Thoracic aorta (tissue), 2 donors: ENCODE measurements at regions not wholly inside any gene's neighbourhood (a gene's known extent, or its start where the extent isn't known, plus 50 kb on each side); places are given as distances from the start of the nearest gene placed in this dataset.
A peak's percentile ranks its signal among the peaks of the same experiment; 100 is the strongest.

Experiments used
- ATAC-seq: fragments of 150-250 bp; one replicate; pipeline ENCODE4 v1.8.0; 2017; ENCODE audit warnings: low read depth; ENCODE audit not compliant: insufficient number of reproducible peaks, low FRiP score
- DNase-seq: peaks from one replicate; pipeline ENCODE4 v3.0.0-alpha.2; 2020; ENCODE audit warnings: low spot score
- H3K27ac ChIP-seq, 2 donors: fragments of 200-600 bp; sonication (generic); 1 replicate in 1 of 2; 2 replicates in 1 of 2; pipeline ENCODE4 v1.5.1; 2016; ENCODE audit warnings: mild to moderate bottlenecking in 2 of 2, moderate library complexity in 2 of 2
- H3K27me3 ChIP-seq: fragments of 200-600 bp; sonication (generic); replicated peaks from 2 replicates; pipeline ENCODE4 v1.6.0; 2016; ENCODE audit warnings: mild to moderate bottlenecking; ENCODE audit not compliant: insufficient read depth
- H3K36me3 ChIP-seq: fragments of 200-600 bp; sonication (generic); one replicate; pipeline ENCODE4 v1.5.1; 2016
- H3K4me1 ChIP-seq, 2 donors: fragments of 200-600 bp; sonication (generic); 1 replicate in 1 of 2; 2 replicates in 1 of 2; pipeline versions ENCODE4 v1.5.1 to v1.6.0; 2016; ENCODE audit warnings: low read depth in 2 of 2, mild to moderate bottlenecking in 1 of 2; ENCODE audit not compliant: control insufficient read depth in 1 of 2
- H3K4me3 ChIP-seq: fragments of 200-600 bp; sonication (generic); 2 replicates; pipeline ENCODE4 v1.5.1; 2016; ENCODE audit warnings: mild to moderate bottlenecking
- H3K9me3 ChIP-seq: fragments of 200-600 bp; sonication (generic); 2 replicates; pipeline ENCODE4 v1.5.1; 2016
- TF ChIP-seq, protein P1 (sequence below): fragments of 200-600 bp; sonication (generic); IDR thresholded peaks from one replicate; pipeline ENCODE4 v1.5.1; 2019; ENCODE audit warnings: antibody characterized with exemption

DNA sequence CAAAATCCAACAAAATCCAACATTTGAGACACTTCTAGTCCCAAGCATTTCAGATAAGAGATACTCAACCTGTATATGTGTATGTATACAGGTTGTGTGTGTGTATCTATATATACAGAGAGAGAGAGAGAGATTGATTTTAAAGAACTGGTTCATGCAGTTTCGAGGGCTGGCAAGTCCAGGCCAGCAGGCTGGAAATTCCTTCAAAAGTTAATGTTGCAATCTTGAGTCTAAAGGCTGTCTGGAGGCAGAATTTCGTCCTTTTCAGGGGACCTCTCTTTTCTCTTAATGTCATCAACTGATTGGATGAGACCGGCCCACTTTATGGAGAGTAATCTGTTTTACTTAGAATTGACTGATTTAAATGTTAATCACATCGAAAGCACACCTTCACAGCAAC lies 199.6 kb upstream of the IL12A start:
- Histone ChIP-seq H3K27me3 (no peaks in the 10 kb centered on the region), H3K27ac (peak overlapping the region in 1 of 2 donors; percentile 87), H3K9me3 (no peaks in the 10 kb centered on the region), H3K4me3 (no peak overlapping the region), H3K36me3 (no peaks in the 10 kb centered on the region), H3K4me1 (peaks cover 51 to 99% of the 10 kb centered on the region in 2 donors)
- ATAC-seq (no peak), DNase-seq (no peak)
- TF ChIP-seq, protein P1, sequence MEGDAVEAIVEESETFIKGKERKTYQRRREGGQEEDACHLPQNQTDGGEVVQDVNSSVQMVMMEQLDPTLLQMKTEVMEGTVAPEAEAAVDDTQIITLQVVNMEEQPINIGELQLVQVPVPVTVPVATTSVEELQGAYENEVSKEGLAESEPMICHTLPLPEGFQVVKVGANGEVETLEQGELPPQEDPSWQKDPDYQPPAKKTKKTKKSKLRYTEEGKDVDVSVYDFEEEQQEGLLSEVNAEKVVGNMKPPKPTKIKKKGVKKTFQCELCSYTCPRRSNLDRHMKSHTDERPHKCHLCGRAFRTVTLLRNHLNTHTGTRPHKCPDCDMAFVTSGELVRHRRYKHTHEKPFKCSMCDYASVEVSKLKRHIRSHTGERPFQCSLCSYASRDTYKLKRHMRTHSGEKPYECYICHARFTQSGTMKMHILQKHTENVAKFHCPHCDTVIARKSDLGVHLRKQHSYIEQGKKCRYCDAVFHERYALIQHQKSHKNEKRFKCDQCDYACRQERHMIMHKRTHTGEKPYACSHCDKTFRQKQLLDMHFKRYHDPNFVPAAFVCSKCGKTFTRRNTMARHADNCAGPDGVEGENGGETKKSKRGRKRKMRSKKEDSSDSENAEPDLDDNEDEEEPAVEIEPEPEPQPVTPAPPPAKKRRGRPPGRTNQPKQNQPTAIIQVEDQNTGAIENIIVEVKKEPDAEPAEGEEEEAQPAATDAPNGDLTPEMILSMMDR = no peak

- Histone ChIP-seq H3K4me3 (no peak overlapping the region), H3K36me3 (no peaks in the 10 kb centered on the region), H3K9me3 (no peaks in the 10 kb centered on the region), H3K27ac (peak overlapping the region; percentile 19 to 87), H3K4me1 (peaks cover 61 to 99% of the 10 kb centered on the region in 2 donors), H3K27me3 (no peaks in the 10 kb centered on the region)
- no peak for DNase-seq
- TF ChIP-seq, protein P1 = no peak
- ATAC-seq = no peak
These were observed 198.6 kb upstream of the IL12A start for GRCh38 chr3:159789742-159790635.

- H3K9me3 ChIP-seq = no peaks in the 10 kb centered on the region
- ATAC-seq (no peak), DNase-seq (no peak)
- H3K4me1 ChIP-seq = peaks cover 71 to 99% of the 10 kb centered on the region in 2 donors
- TF ChIP-seq, protein P1 = no peak
- H3K36me3 ChIP-seq = no peaks in the 10 kb centered on the region
- H3K27ac ChIP-seq = peak overlapping the region; percentile 19 to 87
- H3K4me3 ChIP-seq = no peak overlapping the region
- H3K27me3 ChIP-seq = no peaks in the 10 kb centered on the region
These were observed 197.3 kb upstream of the IL12A start for GRCh38 chr3:159791336-159791735.

DNA sequence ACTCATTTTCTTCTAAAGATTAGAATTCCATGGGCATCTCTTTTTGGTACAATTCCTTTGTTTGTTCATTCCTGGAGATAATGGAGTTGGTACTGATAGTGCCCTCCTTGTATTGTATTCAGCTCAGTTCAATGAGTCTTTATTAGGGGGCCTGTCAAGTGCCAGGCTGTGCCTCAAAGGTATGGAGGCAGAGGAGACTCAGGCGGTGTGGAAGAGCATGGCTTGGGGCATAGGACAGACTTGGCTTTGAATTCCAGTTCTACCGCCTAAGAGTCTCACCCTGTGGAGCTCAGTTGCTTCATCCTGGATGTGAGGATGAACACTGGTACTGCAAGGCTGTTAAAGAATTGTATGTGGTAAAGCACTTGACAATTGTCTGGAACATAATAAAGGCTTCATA lies 196.6 kb upstream of the IL12A start:
- no peaks in the 10 kb centered on the region for H3K36me3 ChIP-seq
- no peaks in the 10 kb centered on the region for H3K9me3 ChIP-seq
- DNase-seq (no peak), ATAC-seq (no peak)
- peaks cover 70 to 99% of the 10 kb centered on the region in 2 donors for H3K4me1 ChIP-seq
- TF ChIP-seq, protein P1 = no peak
- H3K27ac ChIP-seq = peak overlapping the region; percentile 58 to 87
- no peaks in the 10 kb centered on the region for H3K27me3 ChIP-seq
- peak overlapping the region; percentile 5 for H3K4me3 ChIP-seq

GRCh38 chr3:159795042-159795441 lies 193.6 kb upstream of the IL12A start:
- peaks cover 73 to 100% of the 10 kb centered on the region in 2 donors for H3K4me1 ChIP-seq
- no peaks in the 10 kb centered on the region for H3K27me3 ChIP-seq
- DNase-seq (no peak), ATAC-seq (no peak)
- H3K27ac ChIP-seq = peak overlapping the region; percentile 87 to 91
- H3K9me3 ChIP-seq = no peaks in the 10 kb centered on the region
- TF ChIP-seq, protein P1 = no peak
- no peaks in the 10 kb centered on the region for H3K36me3 ChIP-seq
- H3K4me3 ChIP-seq = peak overlapping the region; percentile 12
